ENCODE measurements at regions not wholly inside any gene's neighbourhood (a gene's known extent, or its start where the extent isn't known, plus 50 kb on each side); places are given as distances from the start of the nearest gene placed in this dataset.

DNA sequence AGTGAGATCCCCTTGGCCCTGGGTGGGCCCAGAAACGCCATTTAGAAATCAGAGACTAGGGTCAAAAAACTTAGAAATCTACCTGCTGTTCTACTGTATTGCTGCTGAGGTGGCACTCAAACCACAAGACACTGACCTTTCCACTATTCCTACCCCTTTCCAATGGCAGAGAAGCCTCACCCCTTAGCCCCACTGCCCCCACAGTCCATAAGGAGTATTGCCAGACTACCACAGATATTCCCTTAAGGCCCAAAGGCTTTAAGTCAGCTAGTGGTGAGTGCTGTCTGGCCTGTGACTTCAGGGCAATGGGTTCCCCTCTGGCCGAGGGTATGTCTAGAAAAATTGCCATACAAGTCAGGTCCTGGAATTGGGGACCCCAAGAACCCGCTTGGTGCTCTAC lies 656.1 kb downstream of the COL12A1 start:
- H3K27ac ChIP-seq: no peak overlapping the region
- intact Hi-C loops (cut with DNase I): no loop called here
- WGBS, 2 donors: 80 to 100% methylated on average over 1 to 2 of the region's 3 CpGs
- H3K36me3 ChIP-seq: no peaks in the 10 kb centered on the region
- DNase-seq: no peak
- no peak overlapping the region for H3K4me3 ChIP-seq
- no peaks in the 10 kb centered on the region for H3K27me3 ChIP-seq
- peaks cover 0 to 2% (median 0%) of the 10 kb centered on the region in 3 donors for H3K9me3 ChIP-seq
- H3K4me1 ChIP-seq: no peaks in the 10 kb centered on the region
- TF ChIP-seq POLR2A (IDR thresholded peaks at IDR 0.05) (no peak), CTCF (IDR thresholded peaks at IDR 0.05) (no peak)

- Histone ChIP-seq H3K9me3 (no peaks in the 10 kb centered on the region), H3K27me3 (no peaks in the 10 kb centered on the region), H3K4me1 (no peaks in the 10 kb centered on the region), H3K4me3 (no peak overlapping the region), H3K27ac (no peak overlapping the region), H3K36me3 (no peaks in the 10 kb centered on the region)
- DNase-seq: no peak
- intact Hi-C loops (cut with DNase I): no loop called here
- TF ChIP-seq CTCF (IDR thresholded peaks at IDR 0.05): no peak
- TF ChIP-seq POLR2A (IDR thresholded peaks at IDR 0.05): no peak
- WGBS, 2 donors: 51 to 55% methylated on average over 2 of the region's 2 CpGs
Measured at GRCh38 chr6:74534465-74535211, 671.2 kb downstream of the COL12A1 start.

- H3K27me3 ChIP-seq: no peaks in the 10 kb centered on the region
- no peaks in the 10 kb centered on the region for H3K36me3 ChIP-seq
- TF ChIP-seq POLR2A (IDR thresholded peaks at IDR 0.05): no peak
- no peak for TF ChIP-seq CTCF (IDR thresholded peaks at IDR 0.05)
- 26 to 37% methylated on average over 1 of the region's 1 CpG for WGBS, 2 donors
- DNase-seq: no peak
- intact Hi-C loops (cut with DNase I): no loop called here
- H3K27ac ChIP-seq: no peak overlapping the region
- no peak overlapping the region for H3K4me3 ChIP-seq
- no peaks in the 10 kb centered on the region for H3K4me1 ChIP-seq
- H3K9me3 ChIP-seq: no peaks in the 10 kb centered on the region
Measured at GRCh38 chr6:74519163-74519562, 686.7 kb downstream of the COL12A1 start.

DNA sequence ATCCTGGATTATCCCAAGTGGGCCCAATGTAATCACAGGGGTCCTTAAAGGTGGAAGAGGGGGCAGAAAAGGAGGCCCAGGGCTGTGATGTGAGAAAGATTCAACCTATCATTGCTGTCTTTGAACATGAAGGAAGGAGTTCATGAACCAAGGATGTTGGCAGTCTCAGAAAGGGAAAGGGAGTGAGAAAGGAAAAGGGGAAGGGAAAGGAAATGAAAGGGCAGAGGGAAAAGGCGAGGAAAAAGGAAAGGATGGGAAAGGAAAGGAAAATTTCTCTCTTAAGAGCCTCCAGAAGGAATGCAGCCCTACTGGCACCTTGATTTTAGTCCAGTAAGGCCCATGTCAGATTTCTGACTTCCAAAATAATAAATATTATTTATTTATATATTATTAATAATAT lies 687.8 kb downstream of the COL12A1 start:
- Histone ChIP-seq H3K9me3 (no peaks in the 10 kb centered on the region), H3K27ac (no peak overlapping the region), H3K4me3 (no peak overlapping the region), H3K27me3 (no peaks in the 10 kb centered on the region), H3K36me3 (no peaks in the 10 kb centered on the region), H3K4me1 (no peaks in the 10 kb centered on the region)
- intact Hi-C loops (cut with DNase I): no loop called here
- TF ChIP-seq POLR2A (IDR thresholded peaks at IDR 0.05) (no peak), CTCF (IDR thresholded peaks at IDR 0.05) (no peak)
- DNase-seq: no peak
- 76 to 82% methylated on average over 1 of the region's 1 CpG for WGBS, 2 donors

DNA sequence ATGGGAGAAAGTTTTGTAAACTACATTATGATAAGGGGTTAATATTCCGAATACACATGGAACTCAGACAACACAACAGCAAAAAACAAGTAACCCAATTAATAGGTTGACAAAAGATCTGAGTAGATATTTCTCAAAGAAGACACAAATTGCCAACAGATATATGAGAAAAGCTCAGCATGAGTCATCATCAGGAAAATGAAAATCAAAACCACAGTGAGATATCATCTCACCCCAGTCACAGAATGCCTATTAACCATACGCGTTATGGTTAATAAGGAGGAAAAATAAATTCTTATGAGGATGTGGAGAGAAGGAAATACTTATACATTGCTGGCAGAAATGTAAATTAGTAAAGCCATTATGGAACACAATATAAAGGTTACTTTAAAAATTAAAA lies 695.0 kb downstream of the COL12A1 start:
- no peak for DNase-seq
- peaks cover 0 to 4% (median 0%) of the 10 kb centered on the region in 3 donors for H3K9me3 ChIP-seq
- no peak for TF ChIP-seq POLR2A (IDR thresholded peaks at IDR 0.05)
- TF ChIP-seq CTCF (IDR thresholded peaks at IDR 0.05): no peak
- H3K36me3 ChIP-seq: no peaks in the 10 kb centered on the region
- 86 to 89% methylated on average over 3 of the region's 3 CpGs for WGBS, 2 donors
- intact Hi-C loops (cut with DNase I): no loop called here
- H3K27me3 ChIP-seq: no peaks in the 10 kb centered on the region
- H3K4me1 ChIP-seq: no peaks in the 10 kb centered on the region
- no peak overlapping the region for H3K4me3 ChIP-seq
- no peak overlapping the region for H3K27ac ChIP-seq
